ENCODE measurements at regions not wholly inside any gene's neighbourhood (a gene's known extent, or its start where the extent isn't known, plus 50 kb on each side); places are given as distances from the start of the nearest gene placed in this dataset.

DNA sequence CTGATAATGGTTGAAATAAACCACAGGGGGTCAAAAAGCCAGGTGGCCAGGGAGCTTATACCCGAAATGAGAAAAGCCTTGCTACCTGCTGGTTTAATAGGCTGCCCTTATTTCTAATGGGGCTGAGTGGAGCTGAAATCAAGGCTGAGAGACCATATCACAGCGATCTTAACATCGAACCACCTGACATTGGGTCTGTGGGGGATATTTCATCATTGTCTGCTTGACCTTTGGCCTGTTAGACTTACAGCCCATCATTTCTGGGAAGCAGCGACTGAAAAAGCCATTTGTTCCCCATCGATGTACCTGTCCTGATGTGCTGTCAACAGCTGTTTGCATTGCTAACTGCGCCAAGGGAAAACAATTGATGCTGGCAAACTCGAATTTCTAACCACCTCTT is 199.7 kb upstream of the SLC14A2 start:
- no peak for TF ChIP-seq CTCF (IDR thresholded peaks at IDR 0.05; ENCODE audit: extremely low read depth in 1 of 2, insufficient read depth in 1 of 2, low read depth in 1 of 2, low read length in 2 of 2)
- TF ChIP-seq POLR2A (IDR thresholded peaks at IDR 0.05; ENCODE audit: low read depth, low read length): no peak
- TF ChIP-seq MAX (IDR thresholded peaks at IDR 0.05; ENCODE audit: insufficient read depth, insufficient read length): no peak
- TF ChIP-seq JUN (IDR thresholded peaks at IDR 0.05; ENCODE audit: borderline replicate concordance, insufficient read depth, insufficient read length, low read depth): no peak
- TF ChIP-seq POLR2AphosphoS5 (IDR thresholded peaks at IDR 0.05; ENCODE audit: insufficient read depth, low read depth, low read length): no peak

All from endothelial cell of umbilical vein (primary cell).